ENCODE measurements at regions not wholly inside any gene's neighbourhood (a gene's known extent, or its start where the extent isn't known, plus 50 kb on each side); places are given as distances from the start of the nearest gene placed in this dataset.
"Not testable (repeated sequence)": the region's sequence is repeated elsewhere in the genome, so short reads cannot be mapped to it uniquely, and the experiment has no call there.

- ChIA-PET CTCF (interaction anchor here (0.9 to 1.3 kb wide), 5 partner anchors 46 to 313 kb away, joined by 3 to 4 read pairs (median 3); no protein-coding TSS in a partner anchor), POLR2A (interaction anchor here (0.6 kb wide), 1 partner anchor 82 kb away, joined by 6 read pairs; no protein-coding TSS in a partner anchor)
- no peak overlapping the region for H3K27ac Mint-ChIP-seq
- no peak for TF ChIP-seq TP53 (CRISPR knock-in tag; IDR thresholded peaks at IDR 0.05)
- peak; percentile 69 for TF ChIP-seq NFYB (CRISPR knock-in tag; conservative IDR thresholded peaks at IDR 0.05; ENCODE audit: low read depth)
- peaks cover 21% of the 10 kb centered on the region for H3K9me3 Mint-ChIP-seq
- peak overlapping the region; percentile 32 for H3K4me3 Mint-ChIP-seq
- DNase-seq (ENCODE audit: low spot score) = no peak
- peaks cover 15% of the 10 kb centered on the region for H3K27me3 Mint-ChIP-seq (ENCODE audit: low read depth)
- peaks cover 7% of the 10 kb centered on the region; the same call in 1 of the 2 replicates for H3K4me1 Mint-ChIP-seq
- no peak for ATAC-seq
- H3K36me3 Mint-ChIP-seq = peaks cover 8% of the 10 kb centered on the region; the same call in 1 of the 2 replicates
These were observed 51.3 kb upstream of the FOXI3 start for GRCh38 chr2:88503771-88504170.

- Mint-ChIP-seq H3K4me3 (peak overlapping the region; percentile 32), H3K9me3 (peaks cover 24% of the 10 kb centered on the region), H3K27me3 (ENCODE audit: low read depth) (peaks cover 15% of the 10 kb centered on the region)
- ChIA-PET CTCF (interaction anchor here (0.9 to 1.3 kb wide), 6 partner anchors 47 to 312 kb away, joined by 3 to 4 read pairs (median 3); no protein-coding TSS in a partner anchor), POLR2A (interaction anchor here (0.6 kb wide), 2 partner anchors 81 to 123 kb away, joined by 3 to 6 read pairs; no protein-coding TSS in a partner anchor)
- peak; percentile 61 for ATAC-seq
- H3K36me3 Mint-ChIP-seq, H3K27ac Mint-ChIP-seq, H3K4me1 Mint-ChIP-seq: not testable (repeated sequence)
- peak; percentile 33 for DNase-seq (ENCODE audit: low spot score)
These were observed 50.8 kb upstream of the FOXI3 start for GRCh38 chr2:88503359-88503662.
